Hepatocyte (in vitro differentiated cells): ENCODE measurements at regions not wholly inside any gene's neighbourhood (a gene's known extent, or its start where the extent isn't known, plus 50 kb on each side); places are given as distances from the start of the nearest gene placed in this dataset.

Experiments used
- DNase-seq: peaks from one replicate; pipeline ENCODE4 v3.0.0-alpha.2; 2016; ENCODE audit warnings: low spot score
- H2AFZ ChIP-seq: fragments of 200-600 bp; sonication (generic); 2 replicates; pipeline ENCODE4 v1.6.0; 2016; ENCODE audit warnings: antibody characterized with exemption, mild to moderate bottlenecking
- H3K27ac ChIP-seq: fragments of 200-600 bp; sonication (generic); 2 replicates; pipeline ENCODE4 v1.5.1; 2016; ENCODE audit warnings: mild to moderate bottlenecking
- H3K27me3 ChIP-seq: fragments of 200-600 bp; sonication (generic); 2 replicates; pipeline ENCODE4 v1.6.1; 2016
- H3K36me3 ChIP-seq: fragments of 200-600 bp; sonication (generic); replicated peaks from 2 replicates; pipeline ENCODE4 v1.5.1; 2016; ENCODE audit warnings: low read depth; ENCODE audit not compliant: insufficient read depth
- H3K4me1 ChIP-seq: fragments of 200-600 bp; sonication (generic); 2 replicates; pipeline ENCODE4 v1.5.1; 2016; ENCODE audit warnings: mild to moderate bottlenecking, moderate library complexity; ENCODE audit not compliant: insufficient read depth
- H3K4me2 ChIP-seq: fragments of 200-600 bp; sonication (generic); 2 replicates; pipeline ENCODE4 v1.6.0; 2016
- H3K4me3 ChIP-seq: fragments of 200-600 bp; sonication (generic); 2 replicates; pipeline ENCODE4 v1.5.1; 2016; ENCODE audit warnings: mild to moderate bottlenecking
- H3K79me2 ChIP-seq: fragments of 200-600 bp; sonication (generic); 2 replicates; pipeline ENCODE4 v1.6.0; 2017; ENCODE audit warnings: mild to moderate bottlenecking
- H3K9me2 ChIP-seq: fragments of 200-600 bp; sonication (generic); replicated peaks from 2 replicates; pipeline ENCODE4 v1.6.0; 2017; ENCODE audit warnings: mild to moderate bottlenecking; ENCODE audit not compliant: insufficient read depth
- H3K9me3 ChIP-seq: fragments of 200-600 bp; sonication (generic); 2 replicates; pipeline ENCODE4 v1.5.1; 2016; ENCODE audit warnings: low read depth, mild to moderate bottlenecking
- H4K20me1 ChIP-seq: fragments of 200-600 bp; sonication (generic); 2 replicates; pipeline ENCODE4 v1.6.0; 2016; ENCODE audit warnings: mild to moderate bottlenecking; ENCODE audit not compliant: insufficient read depth, poor library complexity, severe bottlenecking
- EZH2 ChIP-seq: fragments of 200-600 bp; sonication (generic); IDR thresholded peaks from 2 replicates; pipeline ENCODE4 v1.6.1; 2016; ENCODE audit warnings: antibody characterized with exemption, mild to moderate bottlenecking, borderline replicate concordance
- EZH2phosphoT487 ChIP-seq: fragments of 200-600 bp; sonication (generic); IDR thresholded peaks from one replicate; pipeline ENCODE4 v1.6.1; 2018; ENCODE audit warnings: antibody characterized with exemption, mild to moderate bottlenecking, low read depth, moderate library complexity; ENCODE audit not compliant: unreplicated experiment, severe bottlenecking
- WGBS: methylation state at CpG from one replicate; pipeline ENCODE4 v1.1.6; 2016; ENCODE audit warnings: low lambda C conversion rate; ENCODE audit errors: missing lambda C conversion rate; 5-methylcytosine and 5-hydroxymethylcytosine counted together
- TF ChIP-seq, protein P1 (sequence below): fragments of 200-600 bp; sonication (generic); IDR thresholded peaks from 2 replicates; pipeline ENCODE4 v1.5.1; 2016; ENCODE audit warnings: antibody characterized with exemption, mild to moderate bottlenecking; ENCODE audit not compliant: poor library complexity

DNA sequence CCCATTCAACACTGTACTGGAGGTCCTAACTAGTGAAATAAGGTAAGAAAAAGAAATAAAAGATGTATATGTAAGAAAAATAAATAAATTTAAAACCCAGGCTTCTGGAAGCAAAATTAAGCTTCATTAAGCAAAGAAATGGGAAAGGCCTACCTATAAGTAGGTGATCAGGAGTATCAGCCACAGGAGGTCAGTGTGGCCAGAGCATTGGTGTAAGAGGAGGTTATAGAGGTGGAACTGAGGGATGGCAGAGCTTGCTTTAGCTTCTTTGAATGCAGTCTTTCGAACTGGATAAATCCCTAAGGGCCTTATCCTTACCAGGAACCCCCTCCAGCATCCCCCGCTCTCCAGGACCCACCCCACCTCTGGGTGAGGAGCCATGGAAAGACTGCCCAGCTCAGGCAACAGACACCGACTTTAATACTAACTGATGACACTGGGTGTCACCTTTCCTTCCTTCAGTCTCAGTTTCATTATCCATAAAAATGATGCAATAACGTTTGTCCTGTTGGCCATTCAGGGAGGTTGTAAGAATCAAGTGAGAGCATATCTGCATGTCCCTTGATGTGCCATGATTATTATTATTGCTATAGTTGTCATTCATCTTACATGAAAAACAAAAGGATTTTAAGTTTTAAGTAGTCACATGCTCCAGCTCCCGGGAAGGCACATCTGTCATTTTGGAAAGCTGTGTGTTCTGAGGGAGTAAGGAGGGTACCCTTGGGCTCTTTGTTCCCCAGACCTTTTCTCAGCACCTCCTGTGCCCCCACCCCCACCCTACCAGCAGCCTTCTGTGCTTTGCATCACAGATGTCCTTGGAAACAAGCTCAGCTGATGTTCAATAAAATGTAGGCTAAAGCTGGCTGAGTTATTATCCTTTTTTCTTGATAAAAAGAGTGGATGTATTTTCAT is 50.8 kb upstream of the CTNNA1 start:
- H3K9me3 ChIP-seq: no peaks in the 10 kb centered on the region
- WGBS: 75% methylated on average over 5 of the region's 5 CpGs
- peak overlapping the region; percentile 11 for H3K27ac ChIP-seq
- no peak overlapping the region for H2AFZ ChIP-seq
- no peaks in the 10 kb centered on the region for H3K27me3 ChIP-seq
- H3K4me1 ChIP-seq: no peaks in the 10 kb centered on the region
- no peak for DNase-seq
- no peaks in the 10 kb centered on the region for H3K9me2 ChIP-seq
- no peaks in the 10 kb centered on the region for H3K79me2 ChIP-seq
- no peak overlapping the region for H3K4me3 ChIP-seq
- no peak overlapping the region for H3K4me2 ChIP-seq
- TF ChIP-seq EZH2phosphoT487 (no peak), EZH2 (no peak)
- TF ChIP-seq, protein P1, sequence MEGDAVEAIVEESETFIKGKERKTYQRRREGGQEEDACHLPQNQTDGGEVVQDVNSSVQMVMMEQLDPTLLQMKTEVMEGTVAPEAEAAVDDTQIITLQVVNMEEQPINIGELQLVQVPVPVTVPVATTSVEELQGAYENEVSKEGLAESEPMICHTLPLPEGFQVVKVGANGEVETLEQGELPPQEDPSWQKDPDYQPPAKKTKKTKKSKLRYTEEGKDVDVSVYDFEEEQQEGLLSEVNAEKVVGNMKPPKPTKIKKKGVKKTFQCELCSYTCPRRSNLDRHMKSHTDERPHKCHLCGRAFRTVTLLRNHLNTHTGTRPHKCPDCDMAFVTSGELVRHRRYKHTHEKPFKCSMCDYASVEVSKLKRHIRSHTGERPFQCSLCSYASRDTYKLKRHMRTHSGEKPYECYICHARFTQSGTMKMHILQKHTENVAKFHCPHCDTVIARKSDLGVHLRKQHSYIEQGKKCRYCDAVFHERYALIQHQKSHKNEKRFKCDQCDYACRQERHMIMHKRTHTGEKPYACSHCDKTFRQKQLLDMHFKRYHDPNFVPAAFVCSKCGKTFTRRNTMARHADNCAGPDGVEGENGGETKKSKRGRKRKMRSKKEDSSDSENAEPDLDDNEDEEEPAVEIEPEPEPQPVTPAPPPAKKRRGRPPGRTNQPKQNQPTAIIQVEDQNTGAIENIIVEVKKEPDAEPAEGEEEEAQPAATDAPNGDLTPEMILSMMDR: no peak
- no peaks in the 10 kb centered on the region for H4K20me1 ChIP-seq
- no peaks in the 10 kb centered on the region for H3K36me3 ChIP-seq

DNA sequence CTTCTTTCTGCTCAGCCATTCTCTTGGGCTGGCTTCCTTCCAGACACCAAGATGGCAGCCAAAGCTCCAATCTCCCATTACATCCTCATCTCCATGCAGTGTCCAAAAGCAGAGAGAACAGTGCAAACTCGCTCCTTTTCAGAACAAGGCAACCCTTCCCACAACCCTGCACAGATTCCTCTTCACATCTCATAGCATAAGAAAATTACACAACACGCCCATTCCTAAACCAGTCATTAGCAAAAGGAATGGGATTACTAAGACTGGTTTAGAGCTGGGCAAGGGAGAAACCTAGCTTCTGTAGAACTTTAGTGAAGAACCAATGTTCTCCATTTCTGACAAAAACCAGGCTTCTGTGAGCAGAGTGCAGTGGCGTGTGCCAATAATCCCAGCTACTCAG is 51.5 kb upstream of the CTNNA1 start:
- Histone ChIP-seq H3K9me3 (no peaks in the 10 kb centered on the region), H3K4me2 (no peak overlapping the region), H3K27me3 (no peaks in the 10 kb centered on the region), H4K20me1 (no peaks in the 10 kb centered on the region), H3K4me1 (no peaks in the 10 kb centered on the region), H3K27ac (no peak overlapping the region), H3K79me2 (no peaks in the 10 kb centered on the region), H3K36me3 (no peaks in the 10 kb centered on the region), H3K9me2 (no peaks in the 10 kb centered on the region), H3K4me3 (no peak overlapping the region), H2AFZ (no peak overlapping the region)
- no peak for TF ChIP-seq EZH2phosphoT487
- no peak for TF ChIP-seq EZH2
- TF ChIP-seq, protein P1: no peak
- DNase-seq: no peak
- 95% methylated on average over 3 of the region's 3 CpGs for WGBS

GRCh38 chr5:138700581-138701362 is 52.5 kb upstream of the CTNNA1 start:
- Histone ChIP-seq H3K9me3 (no peaks in the 10 kb centered on the region), H4K20me1 (no peaks in the 10 kb centered on the region), H2AFZ (no peak overlapping the region), H3K4me1 (no peaks in the 10 kb centered on the region), H3K4me2 (no peak overlapping the region), H3K27me3 (no peaks in the 10 kb centered on the region), H3K27ac (no peak overlapping the region), H3K9me2 (no peaks in the 10 kb centered on the region), H3K36me3 (no peaks in the 10 kb centered on the region), H3K4me3 (no peak overlapping the region), H3K79me2 (no peaks in the 10 kb centered on the region)
- 88% methylated on average over 8 of the region's 8 CpGs for WGBS
- TF ChIP-seq EZH2phosphoT487: no peak
- DNase-seq: no peak

DNA sequence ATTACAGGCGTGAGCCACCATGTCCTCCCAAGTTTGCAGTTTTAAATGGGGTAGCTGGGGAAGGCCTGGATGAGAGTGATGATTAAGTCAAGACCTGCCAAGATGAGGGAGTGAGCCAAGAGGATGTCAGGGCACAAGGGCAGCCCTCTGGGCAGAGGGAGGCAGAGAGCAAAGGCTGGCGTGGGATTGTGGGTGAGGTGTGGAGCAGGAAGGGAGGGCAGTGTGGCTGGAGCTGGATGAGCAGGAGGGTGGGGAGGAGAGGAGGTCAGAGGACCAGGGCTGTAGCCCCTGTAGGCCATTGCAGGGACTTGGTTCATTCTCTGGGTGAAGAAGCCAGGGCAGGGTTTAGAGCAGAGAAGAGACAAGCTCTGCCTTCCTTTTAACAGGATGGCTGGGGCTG is 53.7 kb upstream of the CTNNA1 start:
- Histone ChIP-seq H3K79me2 (no peaks in the 10 kb centered on the region), H3K9me3 (no peaks in the 10 kb centered on the region), H2AFZ (no peak overlapping the region), H3K27me3 (no peaks in the 10 kb centered on the region), H3K4me2 (no peak overlapping the region), H4K20me1 (no peaks in the 10 kb centered on the region), H3K4me1 (no peaks in the 10 kb centered on the region), H3K27ac (no peak overlapping the region), H3K9me2 (no peaks in the 10 kb centered on the region), H3K4me3 (no peak overlapping the region), H3K36me3 (no peaks in the 10 kb centered on the region)
- no peak for DNase-seq
- TF ChIP-seq EZH2: no peak
- TF ChIP-seq, protein P1: no peak
- no peak for TF ChIP-seq EZH2phosphoT487
- WGBS: 97% methylated on average over 2 of the region's 2 CpGs
